ENCODE measurements at regions not wholly inside any gene's neighbourhood (a gene's known extent, or its start where the extent isn't known, plus 50 kb on each side); places are given as distances from the start of the nearest gene placed in this dataset.

GRCh38 chr2:83971547-83971946, 487.5 kb downstream of the SUCLG1 start (continued):
- TF ChIP-seq YY1 (IDR thresholded peaks at IDR 0.05; ENCODE audit: borderline replicate concordance in 1 of 3, control insufficient read depth in 1 of 3, extremely low read depth in 1 of 3, insufficient read depth in 3 of 3, insufficient read length in 1 of 3, insufficient replicate concordance in 2 of 3, low read depth in 1 of 3, low read length in 2 of 3) (no peak), ZNF174 (CRISPR knock-in tag; IDR thresholded peaks at IDR 0.05) (no peak), TOE1 (IDR thresholded peaks at IDR 0.05; ENCODE audit: borderline replicate concordance) (no peak), TOE1 (CRISPR knock-in tag; IDR thresholded peaks at IDR 0.05; ENCODE audit: borderline replicate concordance, low read depth) (no peak), ZNF609 (CRISPR knock-in tag; IDR thresholded peaks at IDR 0.05; ENCODE audit: borderline replicate concordance) (no peak), STAT5B (CRISPR knock-in tag; IDR thresholded peaks at IDR 0.05) (no peak), HIVEP1 (CRISPR knock-in tag; IDR thresholded peaks at IDR 0.05) (no peak), NBN (IDR thresholded peaks at IDR 0.05; ENCODE audit: low read depth) (peak; percentile 58; the same call in 1 of the 2 replicates), HNRNPUL1 (IDR thresholded peaks at IDR 0.05; ENCODE audit: low read length) (no peak), FOXP4 (CRISPR knock-in tag; IDR thresholded peaks at IDR 0.05; ENCODE audit: borderline replicate concordance) (no peak), RNF2 (IDR thresholded peaks at IDR 0.05) (peak; percentile 65; the same call in 1 of the 2 replicates), SFPQ (IDR thresholded peaks at IDR 0.05; ENCODE audit: low read depth, low read length) (no peak), ZEB2 (IDR thresholded peaks at IDR 0.05) (peak; percentile 82; the same call in 1 of the 2 replicates), ZNF79 (CRISPR knock-in tag; IDR thresholded peaks at IDR 0.05; ENCODE audit: low read depth) (no peak), FOXK2 (conservative IDR thresholded peaks at IDR 0.05 in 1 of 2, IDR thresholded peaks at IDR 0.05 in 1 of 2; ENCODE audit: low read depth in 2 of 2) (peak; percentile 60 to 82; a peak in 3 of 4 replicates), ZNF324 (CRISPR knock-in tag; IDR thresholded peaks at IDR 0.05) (no peak), FOXA3 (CRISPR knock-in tag; conservative IDR thresholded peaks at IDR 0.05 in 1 of 2, IDR thresholded peaks at IDR 0.05 in 1 of 2) (0 out of 4 replicates have a peak, but pooled peaks of 1 of the 2 experiments have one; percentile 31), ZNF668 (CRISPR knock-in tag; IDR thresholded peaks at IDR 0.05) (no peak), GTF2B (IDR thresholded peaks at IDR 0.05; ENCODE audit: extremely low read depth, insufficient read length) (no peak)
